HG02884 (cell line): ENCODE measurements at regions not wholly inside any gene's neighbourhood (a gene's known extent, or its start where the extent isn't known, plus 50 kb on each side); places are given as distances from the start of the nearest gene placed in this dataset.

Source experiments
- ATAC-seq: cut with Tn5 transposase; IDR thresholded peaks from one replicate; pipeline ENCODE4 v1.9.1; 2021; ENCODE audit warnings: mild to moderate bottlenecking, moderate library complexity; ENCODE audit not compliant: unreplicated experiment

DNA sequence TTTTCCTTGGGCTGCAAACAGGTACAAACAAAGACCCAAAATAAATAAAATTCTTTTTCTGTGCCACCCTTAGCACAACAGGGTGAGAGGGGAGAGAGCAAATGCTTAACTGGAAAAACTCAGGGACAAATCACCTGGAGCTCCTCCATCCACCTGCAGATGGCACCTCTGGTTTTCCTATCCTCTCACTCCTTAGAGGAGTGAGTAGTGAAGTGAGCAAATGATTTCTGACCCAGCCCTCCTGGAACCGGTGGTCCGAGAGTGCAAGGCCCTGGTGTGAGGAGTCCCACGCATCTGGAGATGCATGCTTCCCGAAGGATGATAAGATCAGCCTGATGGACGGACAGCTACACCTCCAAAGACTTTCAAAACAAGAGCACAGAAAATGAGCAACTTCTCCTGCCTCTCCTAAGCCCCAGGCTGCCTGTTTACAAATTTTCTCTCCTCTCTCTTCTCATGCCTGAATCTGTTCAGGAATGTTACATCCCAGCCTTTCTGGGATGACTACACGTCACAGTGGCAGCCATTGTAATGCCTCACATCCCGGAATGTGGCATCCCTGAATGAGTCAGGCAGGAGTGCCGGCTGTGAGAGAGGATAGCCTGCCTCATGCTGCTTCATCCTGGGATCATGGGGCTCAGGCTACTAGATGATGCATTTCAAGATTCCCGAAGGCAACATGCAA, 86.4 kb downstream of the ADRB2 start:
- no peak for ATAC-seq

DNA sequence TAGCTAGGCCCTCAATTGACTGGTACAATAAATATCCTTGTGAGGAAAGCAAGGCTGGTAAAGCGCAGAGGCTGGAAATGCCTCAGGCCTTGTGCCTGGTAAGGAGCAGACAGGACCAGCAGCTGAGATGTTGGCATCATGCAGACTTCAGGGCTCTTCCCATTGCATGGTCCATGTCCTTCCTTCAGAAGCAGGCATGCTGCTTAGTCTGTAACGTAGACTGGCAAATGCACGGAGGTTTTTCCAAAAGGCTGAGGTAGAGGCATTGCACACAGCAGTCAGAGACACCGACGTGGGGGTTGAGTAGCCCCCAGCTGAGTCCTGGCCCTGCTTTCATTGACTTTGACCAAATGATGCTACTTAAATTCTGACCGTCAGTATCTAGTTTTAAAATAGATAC, 87.1 kb downstream of the ADRB2 start:
- no peak for ATAC-seq

DNA sequence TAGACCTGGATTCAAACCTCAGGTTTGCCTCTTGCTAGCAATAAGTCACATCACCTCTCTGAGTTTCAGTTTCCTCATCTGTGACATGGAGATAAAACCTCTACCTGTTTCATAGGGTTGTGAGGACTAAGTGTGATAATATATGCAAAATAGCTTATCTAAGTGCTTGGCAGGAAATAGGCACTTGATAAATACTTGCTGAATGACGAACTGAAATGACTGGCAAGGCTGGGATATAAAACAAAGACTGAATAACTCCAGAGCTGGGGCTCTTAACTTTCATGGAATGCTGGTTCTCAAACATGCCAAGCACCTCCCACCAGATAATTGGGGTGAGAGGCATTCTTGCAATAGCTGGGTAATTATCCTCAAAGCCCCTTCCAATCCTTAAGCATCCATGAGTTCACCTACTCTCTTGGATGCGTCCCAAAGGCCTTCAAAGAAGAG, 87.6 kb downstream of the ADRB2 start:
- ATAC-seq = no peak

DNA sequence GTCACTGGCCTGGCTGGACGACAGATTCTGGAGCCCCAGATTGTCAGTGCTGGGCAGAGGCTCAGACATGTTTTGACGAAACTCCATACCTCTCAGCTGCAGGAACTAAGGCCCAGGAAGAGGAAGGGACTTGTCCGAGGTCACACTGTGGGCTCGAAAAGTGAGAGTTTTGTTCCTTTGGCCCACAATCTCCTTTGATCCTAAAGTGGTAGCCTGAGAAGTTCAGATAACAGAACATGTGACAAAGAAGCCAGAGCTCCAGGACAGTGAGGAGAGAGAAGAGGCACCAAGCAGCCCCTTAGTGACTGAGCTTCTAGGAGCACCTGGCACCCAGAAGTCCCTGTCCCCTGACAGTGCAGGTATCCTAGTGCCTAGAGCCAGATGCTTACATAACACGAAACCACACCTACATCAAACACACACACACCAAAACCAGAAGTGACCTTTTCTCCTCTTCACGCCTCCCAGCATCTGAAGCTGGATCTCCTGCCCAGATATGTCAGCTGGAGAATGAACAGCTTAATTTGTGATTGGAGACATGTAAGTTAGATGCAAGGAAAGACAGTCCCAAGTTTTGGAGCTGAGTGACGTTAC, 88.9 kb downstream of the ADRB2 start:
- no peak for ATAC-seq

DNA sequence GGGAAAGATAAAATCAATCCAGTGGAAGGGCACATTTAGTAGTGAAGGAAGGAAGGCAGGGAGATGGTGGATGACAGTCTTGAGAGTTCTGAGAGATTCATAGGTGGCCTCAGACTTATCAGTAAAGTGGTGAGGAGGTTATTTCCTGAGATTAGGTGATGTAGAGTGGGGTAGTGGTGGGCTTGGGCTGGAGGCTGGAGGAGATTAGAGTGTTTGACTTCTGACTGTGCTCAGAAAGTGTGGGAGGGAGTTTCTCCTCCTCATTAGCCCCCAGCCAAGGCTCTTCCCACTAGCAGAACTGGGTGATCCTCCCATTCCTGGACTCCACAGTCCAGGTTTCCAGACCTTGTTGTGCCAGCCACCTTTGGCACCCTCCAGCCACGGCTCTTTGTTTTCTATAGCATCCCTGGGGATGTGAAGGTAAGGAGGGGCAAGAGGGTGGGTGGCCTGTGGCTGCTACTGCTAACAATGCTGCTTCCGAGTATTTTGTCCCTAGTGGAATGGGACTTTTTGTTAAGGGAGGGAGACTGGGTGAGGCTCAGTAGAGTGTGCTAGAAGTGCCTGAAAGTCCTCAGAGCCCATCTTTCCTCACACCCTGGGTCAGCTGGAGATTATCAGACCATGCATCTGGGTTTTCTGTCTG, 94.4 kb downstream of the ADRB2 start:
- ATAC-seq = no peak

GRCh38 chr5:148921350-148921749, 94.9 kb downstream of the ADRB2 start:
- ATAC-seq = no peak

- peak; percentile 80 for ATAC-seq
Measured at GRCh38 chr5:148922606-148923005, 96.2 kb downstream of the ADRB2 start.

- no peak for ATAC-seq
Measured at GRCh38 chr5:148923023-148923422, 96.6 kb downstream of the ADRB2 start.

GRCh38 chr5:148924817-148925216, 98.4 kb downstream of the ADRB2 start:
- ATAC-seq = no peak

DNA sequence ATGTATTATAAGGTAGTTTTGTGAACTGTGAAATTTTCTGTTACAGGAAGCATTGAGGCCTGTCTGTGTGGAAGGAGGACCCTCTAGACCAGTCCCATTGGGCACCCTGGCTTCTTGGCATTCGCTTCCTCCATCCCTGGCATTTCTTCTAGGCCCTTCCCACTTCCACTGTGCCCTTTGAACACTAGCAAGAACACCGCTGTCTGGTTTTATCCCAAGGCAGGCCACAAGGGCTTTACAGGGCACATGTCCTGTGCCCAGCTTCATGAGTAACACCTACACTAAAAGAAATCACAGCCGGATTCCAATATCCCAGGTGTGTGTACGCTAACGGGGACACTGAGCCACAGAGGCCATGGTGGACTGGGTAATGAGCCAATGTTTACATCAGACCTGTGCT, 99.8 kb downstream of the ADRB2 start:
- ATAC-seq = no peak

DNA sequence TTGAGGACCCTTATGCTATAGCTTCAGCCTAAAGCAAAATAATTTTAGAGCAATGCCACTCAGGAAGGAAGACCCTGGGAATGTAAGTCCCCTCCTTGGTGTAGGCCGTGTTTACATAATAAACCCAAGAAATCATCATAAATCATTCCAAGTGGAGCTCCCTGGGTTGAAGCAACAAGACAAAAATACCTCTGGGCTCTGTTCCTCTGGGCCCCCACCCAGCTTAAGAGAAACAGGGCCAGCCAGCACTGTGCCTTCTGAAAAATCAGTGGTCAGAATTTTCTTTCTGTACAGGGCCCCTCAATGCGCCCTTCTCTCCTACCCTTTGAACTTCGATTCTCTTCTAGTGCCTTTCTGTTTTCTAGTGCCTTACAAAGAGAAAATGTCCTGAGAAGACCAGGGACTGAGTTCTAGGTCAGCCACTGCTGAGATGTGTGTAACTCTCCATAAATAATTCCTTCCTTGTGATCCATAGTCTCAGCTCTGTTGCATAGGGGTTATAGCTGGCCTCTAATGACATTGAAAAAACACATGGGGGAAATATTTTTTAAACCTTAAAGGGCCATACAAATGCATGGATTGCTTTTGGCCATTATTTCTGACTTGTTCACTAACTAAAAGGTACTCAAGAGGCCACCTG, 101.0 kb downstream of the ADRB2 start:
- no peak for ATAC-seq

GRCh38 chr5:148928141-148928540, 101.7 kb downstream of the ADRB2 start:
- no peak for ATAC-seq

GRCh38 chr5:148931453-148932057, 105.1 kb downstream of the ADRB2 start:
- ATAC-seq = no peak

DNA sequence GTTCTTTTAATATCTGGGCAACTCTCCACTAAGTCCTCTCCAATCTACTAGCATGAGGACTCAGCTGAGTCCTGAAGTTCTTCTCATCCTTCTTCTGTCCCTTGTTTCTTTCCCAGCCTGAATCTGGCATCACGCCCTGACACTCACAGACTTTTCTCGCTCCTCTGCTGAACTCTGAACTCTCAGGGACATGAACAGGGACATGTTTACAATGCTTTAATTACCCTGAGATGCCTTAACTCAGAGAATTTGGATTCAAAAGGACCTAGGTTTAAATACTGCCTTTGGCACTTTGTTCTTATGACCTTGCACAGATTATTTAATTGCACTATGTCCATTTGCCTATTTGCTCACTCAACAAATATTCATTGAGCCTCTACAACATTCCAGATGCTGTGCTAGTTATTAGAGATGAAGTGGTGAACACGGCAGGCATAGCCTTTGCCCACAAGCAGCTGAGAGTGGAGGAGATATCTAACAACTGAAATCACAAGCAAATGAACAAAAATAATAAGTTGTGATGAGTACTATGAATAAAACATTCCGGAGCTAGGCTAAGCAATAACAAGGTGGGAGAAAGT, 106.0 kb downstream of the ADRB2 start:
- ATAC-seq = no peak

GRCh38 chr5:148933903-148934432, 107.6 kb downstream of the ADRB2 start:
- ATAC-seq = no peak

DNA sequence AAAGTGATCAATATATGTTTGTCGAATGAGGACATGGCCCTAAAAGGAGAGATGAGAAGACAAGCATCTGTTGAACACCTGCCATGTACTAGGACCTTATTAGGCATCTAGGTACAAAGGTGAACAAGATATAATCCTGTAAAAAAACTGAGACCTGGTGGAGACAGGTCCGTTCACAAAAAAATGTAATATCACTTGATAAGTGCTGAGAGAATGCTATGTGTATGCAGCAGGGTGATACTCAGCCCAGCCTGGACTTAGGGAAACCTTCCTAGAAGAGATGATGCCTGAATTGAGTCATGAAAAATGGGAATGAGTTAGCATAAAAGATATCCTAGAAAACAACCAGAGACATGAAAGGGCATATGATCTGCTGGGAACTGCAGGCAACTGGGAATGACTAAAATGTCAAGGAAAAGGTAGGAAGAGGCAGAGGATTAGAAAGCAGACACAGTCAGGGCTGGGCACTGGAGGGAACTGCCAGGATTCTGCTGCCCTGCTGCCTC, 108.5 kb downstream of the ADRB2 start:
- ATAC-seq = no peak

DNA sequence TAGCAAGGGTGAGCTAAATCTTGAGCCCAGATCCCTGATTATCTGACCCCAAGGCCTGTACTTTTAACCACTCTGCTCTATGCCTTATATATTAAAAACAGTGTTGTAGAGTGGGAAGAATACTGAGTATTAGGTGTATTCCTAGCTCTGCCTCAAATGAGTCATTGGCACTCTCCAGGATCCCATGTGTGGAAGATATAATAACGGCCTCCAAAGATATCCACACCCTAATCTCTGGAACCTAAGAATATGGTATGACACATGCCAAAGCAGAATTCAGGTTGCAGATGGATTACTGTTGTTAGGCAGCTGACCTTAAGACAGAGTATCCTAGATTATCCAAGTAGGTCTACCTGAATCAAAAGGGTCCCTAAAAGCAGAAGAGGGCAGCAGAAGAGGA, 110.8 kb downstream of the ADRB2 start:
- ATAC-seq = no peak

DNA sequence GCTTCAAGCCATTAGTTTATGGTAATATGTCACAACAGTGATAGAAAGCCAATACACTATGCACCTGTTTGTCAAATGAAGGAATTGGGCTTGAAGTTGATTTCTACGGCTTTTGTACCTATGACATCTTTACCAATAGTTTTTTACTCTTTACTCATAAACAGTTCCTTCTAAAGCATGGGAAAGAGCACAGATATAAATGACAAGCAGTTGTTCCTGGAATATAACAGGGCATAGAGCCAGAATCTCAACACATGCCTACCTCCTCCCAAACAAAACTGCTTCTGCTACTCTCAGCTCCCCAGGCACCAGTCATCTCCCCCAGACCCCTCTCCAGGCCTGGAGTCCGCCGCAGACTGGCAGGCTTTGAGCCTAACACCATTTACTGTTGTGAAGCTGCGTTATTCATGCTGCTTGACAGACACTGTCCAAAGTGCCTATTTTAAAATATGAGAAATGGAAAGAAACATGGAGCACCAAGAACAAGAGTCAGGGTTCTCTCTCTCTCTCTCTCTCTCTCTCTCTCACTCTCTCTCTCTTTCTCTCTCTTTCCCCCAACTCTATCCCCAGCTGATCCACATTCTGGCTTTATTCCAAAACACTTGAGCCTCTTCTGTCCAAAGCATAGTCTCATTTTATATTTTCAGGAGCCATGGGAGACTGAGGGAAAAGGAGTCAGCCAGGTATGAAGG, 111.6 kb downstream of the ADRB2 start:
- ATAC-seq = no peak

DNA sequence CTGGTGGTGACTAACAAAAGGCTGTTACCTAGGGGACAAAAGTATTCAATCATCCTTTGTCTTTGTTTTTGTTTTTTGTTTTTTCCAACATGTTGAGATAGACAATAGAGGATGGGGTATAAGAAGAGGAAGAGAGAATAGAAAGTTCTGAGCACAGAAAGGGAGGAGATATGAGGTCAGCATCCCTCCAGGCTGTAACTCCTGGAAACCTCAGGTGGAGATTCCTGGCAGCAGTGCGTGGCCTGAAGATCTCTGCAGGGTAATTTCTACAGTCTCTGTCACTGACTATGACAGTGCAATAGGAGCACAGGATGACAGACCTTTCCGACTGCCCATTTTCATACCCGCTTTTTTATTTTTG, 112.1 kb downstream of the ADRB2 start:
- no peak for ATAC-seq

DNA sequence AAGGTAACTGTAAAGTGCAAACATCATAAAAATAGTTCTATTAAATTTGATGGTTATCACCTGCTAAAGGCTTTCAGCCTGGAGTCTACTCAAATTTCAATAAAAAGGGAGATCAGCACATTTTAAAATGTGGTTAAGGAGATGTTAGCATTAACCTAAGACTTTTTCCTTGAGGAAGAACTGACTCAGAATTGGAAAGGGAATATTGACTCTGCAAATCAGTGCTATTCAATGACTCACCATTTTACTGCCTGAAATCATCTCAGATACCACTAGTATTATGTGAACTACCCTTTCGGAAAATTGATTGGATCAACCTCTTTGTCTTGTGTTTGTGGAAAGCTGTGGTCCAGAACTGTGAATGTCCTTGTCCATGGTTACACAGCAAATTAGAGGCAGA, 113.3 kb downstream of the ADRB2 start:
- ATAC-seq = no peak
